Colon (tissue), 2 donors: ENCODE measurements at regions not wholly inside any gene's neighbourhood (a gene's known extent, or its start where the extent isn't known, plus 50 kb on each side); places are given as distances from the start of the nearest gene placed in this dataset.

Source experiments
- FAIRE-seq: peaks from 2 replicates; lab custom pipeline; 2012; peaks lifted over from hg19 to GRCh38; lab: Jason Lieb, UNC
- donor health status: control.
- donor health status: control.

DNA sequence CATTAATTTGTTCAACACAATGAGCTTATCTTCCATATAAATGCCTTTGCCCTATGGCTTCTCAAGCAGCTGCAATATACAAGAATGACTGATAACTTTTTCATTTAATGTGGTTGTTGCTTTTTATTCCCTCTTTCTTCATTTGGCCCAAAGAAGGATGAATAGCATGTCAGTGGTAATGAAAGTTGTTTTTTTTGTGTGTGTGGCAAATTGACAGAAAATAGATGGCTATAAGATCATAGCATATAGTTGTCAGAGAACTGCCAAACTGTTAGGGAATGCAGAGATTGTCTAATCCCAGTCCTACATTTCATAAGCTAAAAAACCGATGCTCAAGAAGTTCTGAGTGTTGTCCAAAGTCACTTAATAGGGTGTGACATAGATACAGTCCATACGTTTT is 244.3 kb downstream of the ACTR3 start:
- no peak for FAIRE-seq

DNA sequence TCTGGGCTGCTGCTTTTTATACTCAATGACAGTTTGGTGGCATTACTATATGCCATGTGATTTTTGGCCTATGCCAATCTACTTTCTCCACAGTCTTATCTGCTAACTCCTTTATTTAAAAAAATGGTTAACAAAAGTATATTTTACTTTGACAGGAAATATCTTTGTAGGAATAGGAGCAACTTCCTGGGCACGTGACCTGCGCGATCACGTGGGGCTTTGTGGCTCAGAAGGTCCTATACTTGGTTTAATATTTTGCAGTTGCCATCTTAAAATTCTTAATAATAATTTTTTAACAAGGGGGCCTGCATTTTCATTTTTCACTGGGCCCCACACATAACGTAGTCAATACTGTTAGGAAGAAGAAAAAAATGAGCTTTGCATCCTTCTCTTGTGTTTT is 249.7 kb downstream of the ACTR3 start:
- no peak for FAIRE-seq

DNA sequence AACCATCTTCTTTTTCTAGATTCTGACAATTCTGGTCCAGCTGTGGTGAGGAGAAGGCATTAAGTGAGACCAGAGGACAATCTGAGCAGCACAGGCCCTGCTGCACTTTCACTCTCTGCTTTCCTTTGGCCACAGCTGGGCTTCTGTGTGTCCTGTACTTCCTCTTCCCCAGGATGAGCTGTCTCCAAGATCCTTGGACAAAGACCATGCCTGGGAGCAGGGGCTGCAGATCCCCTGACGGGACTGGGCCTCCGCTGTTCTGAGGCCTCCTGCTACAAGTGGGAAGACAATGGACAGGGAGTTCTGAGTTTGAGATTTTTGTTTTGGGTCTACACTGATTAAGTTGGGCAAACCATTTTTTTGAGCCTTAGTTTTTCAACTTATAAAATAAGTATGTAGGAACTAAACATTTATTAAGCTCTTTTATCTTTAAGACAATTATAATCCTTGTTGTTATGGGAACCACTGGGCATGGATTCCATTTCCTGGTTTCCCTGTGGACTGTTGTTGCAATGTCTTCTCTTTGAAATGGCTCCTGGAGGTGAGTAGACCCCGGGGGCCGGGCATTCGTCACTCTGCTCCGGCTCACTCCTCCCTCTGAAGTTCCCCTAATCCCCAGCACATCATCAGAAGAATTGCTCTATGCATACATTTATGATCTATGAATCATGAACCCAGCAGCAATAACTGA is 266.6 kb downstream of the ACTR3 start:
- no peak for FAIRE-seq

DNA sequence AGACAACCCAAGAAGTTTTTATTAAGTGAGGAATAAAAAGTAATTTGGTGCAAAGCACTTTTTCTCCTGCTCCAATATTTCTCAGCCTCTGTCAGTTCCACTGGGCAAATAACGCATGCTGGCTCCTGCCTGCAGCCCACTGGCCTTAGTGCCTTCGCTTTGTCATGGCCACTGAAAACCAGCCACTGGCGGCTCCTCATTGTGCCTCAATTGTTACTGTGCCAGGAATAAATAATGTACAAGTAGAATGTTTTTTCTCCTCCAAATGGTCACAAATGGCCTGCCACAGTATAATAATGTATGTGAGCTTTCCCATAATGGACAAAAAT is 267.1 kb downstream of the ACTR3 start:
- no peak for FAIRE-seq

DNA sequence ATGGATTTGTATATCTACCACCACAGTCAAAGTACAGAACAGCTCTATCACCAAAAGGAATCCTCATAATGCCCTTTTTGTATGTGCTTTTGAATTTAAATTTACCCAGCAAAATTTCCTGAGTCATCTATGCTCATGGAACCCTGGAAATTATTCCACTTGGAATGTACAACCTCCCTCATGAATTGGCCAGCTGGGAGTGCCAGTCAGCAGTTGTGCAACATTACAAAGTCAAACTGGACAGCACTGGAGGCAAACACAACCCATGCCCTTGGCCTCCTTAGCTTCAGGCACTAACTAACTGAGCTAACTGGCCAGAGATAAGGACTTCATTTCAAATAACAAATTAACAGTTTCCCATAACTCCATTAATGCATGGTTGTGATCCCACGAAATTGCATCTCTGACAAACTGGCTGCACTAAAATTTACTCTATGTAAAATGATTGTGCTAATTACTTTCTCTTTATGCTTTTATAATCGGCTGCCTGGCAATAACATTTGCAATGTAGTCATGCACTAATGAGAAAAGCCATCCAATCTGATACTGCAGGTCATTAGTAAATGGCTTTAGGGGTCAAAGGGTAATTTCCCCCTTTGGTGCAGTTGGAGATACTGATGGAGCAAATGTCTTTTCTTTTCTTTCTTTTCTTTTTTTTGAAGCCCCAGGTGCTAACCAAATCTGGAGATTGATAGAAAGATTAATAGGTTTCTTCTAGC is 270.5 kb downstream of the ACTR3 start:
- FAIRE-seq = no peak

DNA sequence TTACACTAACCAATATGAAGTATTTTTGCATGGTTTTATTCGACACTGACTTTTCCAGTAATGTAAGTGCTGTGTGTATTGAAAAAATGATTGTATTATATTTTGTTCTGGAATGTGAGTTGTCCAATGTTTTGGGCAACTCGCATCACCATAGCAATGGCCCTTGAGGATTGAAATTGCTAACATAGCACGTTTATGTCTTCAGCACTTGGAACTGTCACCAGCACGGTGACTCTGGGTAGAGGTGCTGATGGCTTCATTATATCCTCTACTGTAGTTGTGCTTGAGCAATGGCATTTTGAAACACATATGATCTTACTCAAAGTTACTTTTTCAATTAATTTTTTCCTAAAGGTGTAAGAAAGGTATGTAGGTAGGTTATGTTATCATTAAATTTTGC is 271.5 kb downstream of the ACTR3 start:
- FAIRE-seq = no peak

DNA sequence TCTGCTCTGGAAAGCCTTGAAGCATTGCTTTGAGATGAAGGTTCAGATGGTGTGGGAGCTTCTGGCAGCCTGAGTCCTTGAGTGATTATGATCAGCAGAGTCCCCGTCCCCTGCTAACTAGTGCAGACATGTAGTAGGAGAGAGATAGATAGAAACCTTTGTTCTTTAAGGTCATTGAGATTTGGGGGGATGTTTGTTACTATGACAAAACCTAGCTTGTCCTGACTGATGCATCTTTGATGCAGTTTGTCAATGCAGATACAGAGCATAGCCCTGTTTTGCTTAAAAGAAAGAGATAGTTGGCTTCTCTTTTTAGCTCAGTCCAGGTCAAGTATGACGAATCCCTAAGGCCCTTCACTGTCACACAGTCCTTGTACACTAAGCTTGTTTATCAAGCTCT is 274.6 kb upstream of the DPP10 start:
- FAIRE-seq = no peak

DNA sequence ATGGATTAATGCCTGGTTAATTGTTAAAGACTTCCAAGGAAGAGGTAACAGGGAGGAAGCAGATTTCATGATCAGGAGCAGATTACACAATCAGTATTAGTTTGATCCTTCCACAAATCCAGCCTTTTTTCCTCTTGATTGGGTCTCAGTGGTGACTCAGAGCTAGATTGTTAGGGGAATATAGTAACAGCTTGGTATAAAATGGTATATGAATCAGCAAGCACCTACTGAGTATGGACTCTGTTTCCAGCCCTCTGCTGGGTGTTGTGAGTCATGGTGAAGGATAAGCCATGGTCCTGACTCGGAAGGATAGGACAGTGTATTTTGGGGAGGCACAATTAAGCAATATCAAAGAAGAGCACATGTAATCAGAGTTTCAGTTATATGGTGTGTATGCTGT is 272.4 kb upstream of the DPP10 start:
- FAIRE-seq = no peak

DNA sequence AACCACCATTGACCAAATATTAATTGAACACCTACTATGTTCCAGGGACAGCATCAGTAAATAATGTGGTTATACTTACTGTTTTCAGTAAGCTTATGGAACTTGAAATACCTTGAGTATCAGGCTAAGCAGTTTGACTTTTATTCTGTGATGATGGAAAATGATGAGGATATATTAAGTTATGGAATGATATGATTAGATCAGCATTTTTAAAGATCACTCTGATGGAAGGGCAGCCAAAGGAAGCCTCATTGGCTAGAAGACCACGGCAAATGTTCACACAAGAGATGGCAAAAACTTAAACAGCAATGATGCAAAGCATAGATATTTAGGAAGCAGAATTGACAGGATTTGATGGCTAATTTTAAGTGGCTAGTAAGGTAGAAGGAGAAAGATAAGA is 266.9 kb upstream of the DPP10 start:
- no peak for FAIRE-seq

DNA sequence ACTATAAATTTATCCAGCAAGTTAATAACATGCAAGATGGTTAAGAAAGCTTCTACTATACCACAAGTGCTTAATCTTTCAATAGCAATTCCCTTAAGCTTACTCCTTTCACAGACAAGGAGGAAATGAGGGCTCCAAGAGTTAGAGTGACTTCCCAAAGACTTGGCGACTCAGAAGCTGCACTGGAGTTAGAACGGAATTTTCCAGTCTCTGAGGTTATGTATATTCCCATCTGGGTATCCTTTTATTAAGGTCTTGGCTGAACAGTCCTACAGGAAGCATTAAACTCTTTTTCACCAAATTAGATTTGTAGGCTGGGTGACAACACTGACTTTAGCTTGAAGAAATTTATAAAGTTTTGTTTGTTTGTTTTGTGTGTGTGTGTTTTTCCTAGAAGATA is 256.9 kb upstream of the DPP10 start:
- FAIRE-seq = no peak

DNA sequence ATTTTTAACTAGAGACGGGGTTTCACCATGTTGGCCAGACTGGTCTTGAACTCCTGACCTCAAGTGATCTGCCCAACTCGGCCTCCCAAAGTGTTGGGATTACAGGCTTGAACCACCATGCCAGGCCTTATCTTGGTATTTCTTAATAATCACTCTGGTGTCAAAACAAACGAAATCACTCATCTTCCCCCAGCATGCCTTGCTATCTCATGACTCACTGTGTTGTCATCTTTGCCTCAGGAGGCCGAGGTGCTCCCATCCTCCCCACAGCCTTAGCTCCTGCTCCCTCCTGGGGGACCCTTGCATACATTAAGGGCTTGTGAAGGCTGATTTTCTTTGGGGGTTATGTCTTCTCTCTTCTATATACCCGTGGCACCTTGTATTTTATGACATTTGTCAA is 250.1 kb upstream of the DPP10 start:
- FAIRE-seq = no peak

DNA sequence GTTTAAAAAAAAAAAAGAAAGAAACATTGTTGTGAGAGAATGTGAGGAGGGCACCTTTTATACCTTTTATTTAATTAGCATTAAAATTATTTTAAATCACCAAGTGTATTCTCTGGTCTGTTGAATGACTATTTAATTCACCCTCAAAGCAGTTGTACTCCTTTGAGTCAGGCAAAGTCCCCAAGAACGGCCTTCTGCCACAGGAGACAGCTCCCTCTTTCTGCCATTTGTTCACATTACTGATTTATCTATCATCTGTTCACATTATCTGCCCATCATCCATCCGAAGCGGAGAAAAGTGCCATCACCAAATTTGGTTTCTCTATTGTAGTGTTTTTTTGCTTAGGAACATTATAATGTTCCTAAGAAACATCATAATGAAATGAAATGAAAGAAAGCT is 240.7 kb upstream of the DPP10 start:
- FAIRE-seq = no peak

DNA sequence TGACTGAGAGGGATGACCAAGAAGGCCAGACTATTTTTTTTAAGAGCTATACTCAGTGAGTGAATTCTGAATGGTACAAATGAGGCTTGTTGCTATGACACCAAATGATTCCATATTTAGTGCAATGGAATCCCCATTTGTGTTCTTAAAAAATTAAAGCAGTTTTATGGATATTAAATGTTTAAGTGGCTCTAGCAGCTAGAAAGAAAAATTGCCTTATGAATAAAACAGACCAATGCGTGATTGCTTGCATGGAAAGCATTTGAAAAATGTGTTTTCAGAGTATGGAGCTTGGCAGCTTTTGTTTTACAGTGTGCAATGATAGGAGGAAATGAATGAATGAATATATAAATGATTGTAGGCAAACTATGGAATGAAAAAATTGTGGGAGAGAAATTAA is 238.8 kb upstream of the DPP10 start:
- no peak for FAIRE-seq

DNA sequence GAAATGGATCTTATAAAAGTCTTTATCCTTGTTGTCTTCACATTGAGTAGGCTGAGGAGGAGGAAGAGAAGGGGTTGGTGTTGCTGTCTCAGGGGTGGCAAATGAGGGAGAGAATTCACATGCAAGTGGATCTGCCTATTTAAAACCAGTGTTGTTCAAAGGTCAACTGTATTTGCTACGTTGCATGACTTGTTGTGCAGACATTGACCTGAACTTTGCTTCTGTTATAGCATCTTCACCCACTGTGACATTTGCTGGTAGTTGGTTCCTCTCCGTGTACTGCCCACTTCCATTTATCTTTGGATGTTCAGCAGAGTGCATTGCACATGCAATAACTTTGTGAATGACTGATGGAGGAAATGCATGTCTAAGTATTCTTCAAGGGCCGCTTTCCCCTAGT is 228.6 kb upstream of the DPP10 start:
- FAIRE-seq = no peak

DNA sequence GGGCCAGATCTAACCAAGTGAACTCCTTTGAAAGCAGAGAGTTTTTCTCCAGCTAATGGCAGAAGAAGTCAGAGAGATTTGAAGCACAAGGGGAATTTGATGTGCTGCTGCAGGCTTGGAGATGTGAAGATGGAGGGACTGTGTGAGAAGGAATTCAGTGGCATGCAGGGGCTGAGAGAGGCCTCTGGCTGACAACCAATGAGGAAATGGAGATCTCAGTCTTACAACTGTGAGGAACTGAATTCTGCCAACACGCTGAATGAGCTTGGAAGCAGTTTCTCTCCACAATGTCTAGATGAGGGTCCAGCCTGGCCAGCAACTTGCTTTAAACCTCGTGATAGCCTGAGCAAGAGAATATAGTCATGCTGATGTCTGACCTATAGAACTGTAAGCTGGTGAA is 224.1 kb upstream of the DPP10 start:
- no peak for FAIRE-seq

DNA sequence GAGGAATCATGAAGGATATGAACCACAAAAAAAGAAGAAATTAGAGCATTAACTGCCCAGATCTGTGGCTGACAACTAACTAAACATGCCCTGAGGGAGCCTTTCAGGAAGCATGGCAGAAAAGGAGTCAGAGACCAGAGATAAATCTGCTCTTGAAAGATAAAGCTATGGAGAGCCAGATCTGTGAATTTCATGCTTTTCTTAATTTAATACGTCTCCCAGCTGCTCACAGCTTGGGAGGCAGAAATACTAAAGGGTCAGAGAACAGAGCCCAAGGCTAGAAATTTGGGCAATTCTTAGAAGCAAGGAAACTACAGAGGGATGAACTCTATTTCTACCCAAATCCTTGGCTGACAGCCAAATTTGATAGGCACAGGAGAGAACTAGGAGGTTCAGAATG is 223.0 kb upstream of the DPP10 start:
- no peak for FAIRE-seq

DNA sequence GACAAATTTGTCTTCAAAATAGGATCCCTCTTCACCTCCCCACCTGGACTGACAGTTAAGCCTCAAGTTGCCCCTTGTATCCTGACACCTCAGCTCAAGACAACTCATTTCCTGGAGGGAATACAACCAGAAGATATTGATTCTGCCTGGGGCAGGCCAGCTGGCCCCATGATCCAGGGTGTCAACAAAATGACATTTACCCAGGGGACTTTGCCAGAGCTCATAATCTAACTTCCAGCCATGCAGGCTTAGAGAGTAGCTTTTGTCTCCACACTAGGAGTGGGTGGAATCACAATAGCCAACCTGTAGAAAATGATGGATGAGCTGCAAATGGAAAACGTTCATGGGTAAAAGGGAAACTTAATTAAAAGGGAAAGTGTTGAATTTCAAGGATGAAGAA is 220.1 kb upstream of the DPP10 start:
- no peak for FAIRE-seq

DNA sequence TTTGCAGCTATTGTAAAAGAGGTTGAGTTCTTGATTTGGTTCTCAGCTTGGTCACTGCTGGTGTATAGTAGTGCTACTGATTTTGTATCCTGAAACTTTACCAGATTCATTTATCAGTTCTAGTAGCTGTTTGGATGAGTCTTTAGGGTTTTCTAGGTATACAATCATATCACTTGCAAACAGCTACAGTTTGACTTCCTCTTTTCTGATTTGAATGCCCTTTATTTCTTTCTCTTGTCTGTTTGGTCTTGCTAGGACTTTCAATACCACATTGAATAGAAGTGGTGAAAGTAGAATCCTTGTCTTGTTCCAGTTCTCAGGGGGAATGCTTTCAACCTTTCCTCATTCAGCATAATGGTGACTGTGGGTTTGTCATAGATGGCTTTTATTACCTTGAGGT is 210.5 kb upstream of the DPP10 start:
- FAIRE-seq = no peak

DNA sequence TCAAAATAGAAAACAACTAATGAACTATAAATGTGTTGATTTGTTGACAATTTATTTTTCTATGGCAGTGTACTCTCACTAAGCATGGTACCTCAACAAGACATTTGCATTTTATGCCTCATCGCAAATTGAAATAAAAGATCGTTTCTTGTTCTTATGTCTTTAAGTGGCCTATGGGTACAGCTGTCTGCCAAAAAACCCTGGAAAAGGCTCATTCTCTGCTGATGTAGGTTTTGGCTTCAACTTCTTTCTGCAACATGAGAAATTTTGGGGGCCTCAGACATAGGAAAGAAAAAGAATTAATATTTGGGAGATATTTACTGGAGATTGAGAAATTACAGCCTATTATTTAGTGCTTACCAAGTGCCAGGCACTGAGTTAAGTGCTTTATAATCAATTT is 205.1 kb upstream of the DPP10 start:
- FAIRE-seq = no peak

DNA sequence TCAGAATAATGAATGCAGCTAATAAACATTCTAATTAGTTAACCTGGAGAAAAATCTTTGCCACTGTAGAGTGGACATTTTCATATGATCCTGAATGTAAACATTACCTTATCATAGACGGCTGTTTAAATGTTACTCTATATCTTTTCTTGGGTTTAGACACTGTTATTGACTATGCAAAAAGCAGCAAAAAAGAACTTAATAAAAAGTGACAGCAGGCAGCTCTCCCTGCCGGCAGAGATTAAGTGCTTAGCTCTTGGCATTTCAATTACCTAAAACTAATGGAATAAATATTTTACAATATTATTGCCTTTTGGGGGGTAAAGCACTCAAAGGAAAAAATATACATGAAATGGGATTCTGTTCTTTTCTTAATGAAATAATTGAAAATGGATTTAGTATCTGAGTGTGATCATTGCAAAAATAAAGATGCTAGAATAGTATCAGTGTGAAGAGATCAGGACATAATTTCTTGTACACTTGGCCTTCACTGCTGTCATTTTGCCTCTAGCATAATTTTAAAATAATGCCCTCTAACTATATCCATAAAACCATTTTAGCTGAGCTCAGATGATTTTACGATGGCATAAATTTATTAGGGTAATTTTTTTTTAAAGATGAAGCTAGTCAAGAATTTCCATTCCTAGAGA is 203.4 kb upstream of the DPP10 start:
- no peak for FAIRE-seq

DNA sequence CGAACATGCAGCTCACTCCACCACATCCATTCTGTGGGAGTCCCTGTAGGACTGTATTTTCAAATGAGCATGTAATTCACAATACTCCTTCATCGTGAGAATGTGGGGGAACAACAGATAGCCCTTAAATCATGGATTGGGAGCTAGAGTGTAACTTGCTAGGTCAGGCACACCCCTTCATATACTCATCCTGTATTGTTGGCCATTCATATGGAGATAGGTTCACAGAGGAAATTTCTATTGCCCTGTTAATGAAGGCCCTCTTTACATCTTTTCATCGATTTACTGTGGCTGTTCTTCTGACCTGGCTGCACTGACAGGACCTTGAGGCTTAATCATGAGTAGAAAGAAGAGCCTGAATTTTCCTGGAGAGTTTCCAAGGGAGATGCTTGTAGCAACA is 193.8 kb upstream of the DPP10 start:
- FAIRE-seq = no peak

DNA sequence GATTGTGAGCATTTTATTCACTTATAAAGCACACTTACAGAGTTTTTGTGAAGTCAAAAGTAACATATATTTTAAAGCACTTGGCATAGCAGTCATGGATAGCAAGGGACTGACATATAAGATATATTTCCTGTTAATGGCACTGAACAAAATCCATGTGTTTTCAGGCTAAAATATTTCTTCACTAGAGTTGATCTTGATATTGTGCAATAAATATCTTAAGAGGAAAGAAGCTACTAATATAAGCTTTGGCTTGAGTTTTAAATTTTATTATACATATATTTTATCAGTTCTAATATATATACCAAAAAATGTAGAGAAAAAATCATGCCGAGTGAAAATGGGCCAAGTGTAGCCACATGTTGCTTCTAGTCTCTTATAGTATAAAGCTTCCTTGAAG is 189.7 kb upstream of the DPP10 start:
- FAIRE-seq = peak; percentile 28

DNA sequence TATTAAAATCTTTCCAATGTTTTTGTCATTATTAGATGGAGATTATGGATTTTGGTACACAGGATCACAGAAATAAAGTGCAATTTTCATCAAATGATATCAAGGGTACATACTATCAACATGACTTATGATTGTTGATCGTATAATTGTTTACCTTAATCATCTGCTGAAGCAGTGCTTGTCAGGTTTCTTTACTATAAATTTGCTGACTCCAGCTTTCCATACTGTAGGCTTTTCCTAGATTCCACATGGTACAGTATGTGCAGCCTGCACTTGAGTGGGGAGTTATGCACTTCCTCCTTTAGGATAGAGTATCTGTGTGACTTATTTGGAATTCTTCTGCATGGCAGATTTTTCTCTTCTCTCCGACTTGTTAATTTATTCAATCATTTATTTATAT is 187.6 kb upstream of the DPP10 start:
- no peak for FAIRE-seq

DNA sequence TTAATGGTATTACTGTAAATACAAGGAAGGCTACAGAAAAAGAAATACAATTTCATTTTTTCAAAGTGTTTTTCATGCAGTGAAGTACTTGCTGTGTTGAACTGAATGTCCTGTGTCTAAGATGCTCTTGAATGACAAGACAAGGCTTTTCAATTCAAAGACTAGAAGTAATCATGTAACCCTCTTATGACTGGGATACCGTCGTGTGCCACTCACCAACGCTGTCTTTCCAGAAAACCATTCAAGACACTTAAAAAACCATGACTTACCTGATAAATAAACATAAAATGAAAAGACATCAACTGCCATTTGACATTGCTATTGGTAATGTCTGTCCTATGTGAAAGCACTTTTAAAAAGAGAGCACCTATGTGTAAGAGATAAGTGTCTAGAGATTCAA is 183.1 kb upstream of the DPP10 start:
- FAIRE-seq = no peak
